GM12892 (cell line): ENCODE measurements at regions not wholly inside any gene's neighbourhood (a gene's known extent, or its start where the extent isn't known, plus 50 kb on each side); places are given as distances from the start of the nearest gene placed in this dataset.
"Not testable (repeated sequence)": the region's sequence is repeated elsewhere in the genome, so short reads cannot be mapped to it uniquely, and the experiment has no call there.

Experiments
- POLR2A ChIP-seq: IDR thresholded peaks from 2 replicates; pipeline ENCODE4 v1.6.1; 2011; ENCODE audit warnings: low read depth, low read length, control low read depth
- POLR2AphosphoS5 ChIP-seq: IDR thresholded peaks from 2 replicates; pipeline ENCODE4 v1.6.1; 2011; ENCODE audit warnings: low read depth, low read length, control low read depth

GRCh38 chr2:87521057-87521456, 226.8 kb upstream of the PLGLB2 start:
- TF ChIP-seq POLR2AphosphoS5, POLR2A: not testable (repeated sequence)
